ENCODE measurements at regions not wholly inside any gene's neighbourhood (a gene's known extent, or its start where the extent isn't known, plus 50 kb on each side); places are given as distances from the start of the nearest gene placed in this dataset.

DNA sequence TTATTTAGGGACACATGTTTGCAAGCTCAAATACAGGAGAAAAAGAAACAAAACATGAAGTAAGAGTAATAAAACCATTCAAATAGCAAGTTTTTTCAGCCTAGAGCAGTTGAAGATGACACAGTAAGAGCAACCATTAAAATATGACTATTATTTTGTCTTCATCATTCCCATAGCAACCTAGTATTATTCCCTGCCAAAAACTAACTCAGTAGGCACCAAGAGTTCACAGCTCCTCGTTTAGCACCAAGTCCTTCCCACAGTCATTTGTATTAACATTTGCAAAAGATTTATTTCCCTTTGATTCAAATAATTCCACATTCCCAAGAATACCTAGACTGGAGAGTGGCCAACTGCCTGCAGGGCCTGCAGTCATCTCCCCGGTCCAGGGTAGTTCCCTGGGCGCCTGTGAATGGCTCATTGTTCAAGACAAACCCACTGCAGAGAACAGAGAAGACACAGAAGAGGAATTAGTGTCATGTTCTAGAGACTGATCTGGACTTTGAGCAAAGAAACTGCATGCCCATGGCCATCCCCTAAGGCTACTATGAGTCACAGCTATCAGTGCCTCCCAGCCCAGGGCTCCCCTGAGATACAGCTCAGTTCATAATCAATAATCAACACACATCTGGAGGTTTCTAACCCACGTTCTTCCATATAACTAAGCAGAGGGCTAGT lies 139.1 kb upstream of the MAP3K1 start:
- Histone ChIP-seq H3K9me3 (no peaks in the 10 kb centered on the region), H3K27me3 (no peaks in the 10 kb centered on the region), H3K27ac (no peak overlapping the region), H3K36me3 (no peaks in the 10 kb centered on the region), H3K4me1 (peaks cover 0 to 28% (median 12%) of the 10 kb centered on the region in 4 donors), H3K4me3 (no peak overlapping the region)
- no peak for DNase-seq
- intact Hi-C loops (cut with DNase I; ENCODE audit: low total_unique reads): no loop called here
- TF ChIP-seq CTCF (IDR thresholded peaks at IDR 0.05): no peak

DNA sequence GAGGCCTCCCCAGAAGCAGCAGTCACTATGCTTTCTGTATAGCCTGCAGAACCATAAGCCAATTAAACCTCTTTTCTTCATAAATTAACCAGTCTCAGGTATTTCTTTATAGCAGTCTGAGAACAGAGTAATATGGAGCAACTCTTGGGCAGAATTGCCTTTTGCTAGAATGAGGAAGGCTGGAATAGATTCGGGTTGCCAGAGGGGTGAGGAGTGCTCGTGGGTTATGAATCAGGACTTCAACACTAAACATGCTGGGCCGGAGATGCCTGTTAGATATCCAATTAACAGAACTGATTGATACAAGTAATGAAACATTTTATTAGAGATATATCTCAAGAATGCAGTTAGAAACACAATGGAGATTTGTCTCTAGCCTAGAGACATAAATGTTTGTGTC lies 140.9 kb upstream of the MAP3K1 start:
- no peaks in the 10 kb centered on the region for H3K27me3 ChIP-seq
- DNase-seq: no peak
- no peaks in the 10 kb centered on the region for H3K36me3 ChIP-seq
- H3K27ac ChIP-seq: no peak overlapping the region
- TF ChIP-seq CTCF (IDR thresholded peaks at IDR 0.05): no peak
- intact Hi-C loops (cut with DNase I; ENCODE audit: low total_unique reads): no loop called here
- H3K9me3 ChIP-seq: no peaks in the 10 kb centered on the region
- peaks cover 0 to 28% (median 12%) of the 10 kb centered on the region in 4 donors for H3K4me1 ChIP-seq
- H3K4me3 ChIP-seq: no peak overlapping the region

- Histone ChIP-seq H3K36me3 (no peaks in the 10 kb centered on the region), H3K27ac (no peak overlapping the region)
- DNase-seq: peak in 1 of 2 donors; percentile 28
Measured at GRCh38 chr5:56673171-56673570, 142.2 kb upstream of the MAP3K1 start.

GRCh38 chr5:56671571-56671970 lies 143.8 kb upstream of the MAP3K1 start:
- DNase-seq: no peak
- Histone ChIP-seq H3K4me3 (no peak overlapping the region), H3K9me3 (no peaks in the 10 kb centered on the region), H3K27ac (no peak overlapping the region), H3K4me1 (peaks cover 0 to 10% (median 3%) of the 10 kb centered on the region in 4 donors), H3K27me3 (no peaks in the 10 kb centered on the region), H3K36me3 (no peaks in the 10 kb centered on the region)
- no peak for TF ChIP-seq CTCF (IDR thresholded peaks at IDR 0.05)
- intact Hi-C loops (cut with DNase I; ENCODE audit: low total_unique reads): no loop called here

More at GRCh38 chr5:56673171-56673570, 142.2 kb upstream of the MAP3K1 start:
- intact Hi-C loops (cut with DNase I; ENCODE audit: low total_unique reads): no loop called here
- H3K9me3 ChIP-seq: no peaks in the 10 kb centered on the region
- peaks cover 0 to 26% (median 11%) of the 10 kb centered on the region in 4 donors for H3K4me1 ChIP-seq
- no peak overlapping the region for H3K4me3 ChIP-seq
- H3K27me3 ChIP-seq: no peaks in the 10 kb centered on the region
- TF ChIP-seq CTCF (IDR thresholded peaks at IDR 0.05): no peak

DNA sequence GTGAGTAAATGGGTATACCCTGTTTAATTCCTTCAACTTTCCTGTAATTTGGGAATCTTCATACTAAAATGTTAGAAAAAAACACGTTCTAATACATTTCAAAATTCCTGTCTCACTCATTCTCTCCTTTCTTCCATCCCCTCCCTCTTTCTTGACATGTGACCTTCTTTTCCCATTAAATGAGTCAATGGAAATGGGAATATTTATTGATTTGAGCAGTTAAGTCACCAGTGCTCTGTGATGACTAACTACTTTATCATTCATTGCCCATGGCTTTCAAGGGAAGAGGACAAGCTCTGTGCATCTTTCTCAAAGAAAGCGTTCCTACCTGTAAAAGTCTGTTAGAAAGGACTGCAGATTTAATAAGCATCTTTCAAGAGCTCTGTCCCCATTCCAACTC lies 144.4 kb upstream of the MAP3K1 start:
- H3K27me3 ChIP-seq: no peaks in the 10 kb centered on the region
- no peaks in the 10 kb centered on the region for H3K36me3 ChIP-seq
- intact Hi-C loops (cut with DNase I; ENCODE audit: low total_unique reads): no loop called here
- DNase-seq: no peak
- peaks cover 0 to 3% (median 0%) of the 10 kb centered on the region in 4 donors for H3K4me1 ChIP-seq
- no peak overlapping the region for H3K27ac ChIP-seq
- H3K9me3 ChIP-seq: no peaks in the 10 kb centered on the region
- TF ChIP-seq CTCF (IDR thresholded peaks at IDR 0.05): no peak
- no peak overlapping the region for H3K4me3 ChIP-seq

Data from tibial artery (tissue), 4 donors.